Small intestine (tissue), 7 donors: ENCODE measurements at regions not wholly inside any gene's neighbourhood (a gene's known extent, or its start where the extent isn't known, plus 50 kb on each side); places are given as distances from the start of the nearest gene placed in this dataset.

Experiments
- DNase-seq, 2 donors: peaks; one replicate each; pipeline versions ENCODE4 v3.0.0 to v3.0.0-alpha.2; 2013
- FAIRE-seq: peaks from 2 replicates; lab custom pipeline; 2012; peaks lifted over from hg19 to GRCh38; lab: Jason Lieb, UNC
- H3K27ac ChIP-seq, 3 donors: one replicate each; pipeline ENCODE4 v1.5.1; 2013; ENCODE audit warnings: low read length in 2 of 3, mild to moderate bottlenecking in 2 of 3, control low read depth in 1 of 3, inconsistent platforms in 1 of 3, low read depth in 1 of 3, moderate library complexity in 1 of 3
- H3K27me3 ChIP-seq, 3 donors: one replicate each; pipeline ENCODE4 v1.6.1; 2013; ENCODE audit warnings: low read length in 3 of 3, inconsistent platforms in 1 of 3; ENCODE audit not compliant: control insufficient read depth in 3 of 3, insufficient read depth in 3 of 3
- H3K36me3 ChIP-seq, 3 donors: one replicate each; pipeline ENCODE4 v1.6.1; 2013; ENCODE audit warnings: low read length in 3 of 3, inconsistent platforms in 1 of 3, low read depth in 1 of 3, mild to moderate bottlenecking in 1 of 3, moderate library complexity in 1 of 3; ENCODE audit not compliant: control insufficient read depth in 3 of 3, insufficient read depth in 2 of 3
- H3K4me1 ChIP-seq, 3 donors: one replicate each; pipeline ENCODE4 v1.6.1; 2013; ENCODE audit warnings: low read length in 2 of 3, inconsistent platforms in 1 of 3, low read depth in 1 of 3, mild to moderate bottlenecking in 1 of 3, moderate library complexity in 1 of 3; ENCODE audit not compliant: control insufficient read depth in 3 of 3, insufficient read depth in 2 of 3
- H3K4me3 ChIP-seq, 3 donors: one replicate each; pipeline ENCODE4 v1.5.1; 2013; ENCODE audit warnings: low read length in 3 of 3, control low read depth in 1 of 3, inconsistent platforms in 1 of 3, low read depth in 1 of 3, mild to moderate bottlenecking in 1 of 3, moderate library complexity in 1 of 3
- H3K9me3 ChIP-seq, 2 donors: one replicate each; pipeline ENCODE4 v1.6.1; 2013; ENCODE audit warnings: low read depth in 1 of 2, low read length in 1 of 2; ENCODE audit not compliant: control insufficient read depth in 2 of 2, insufficient read depth in 1 of 2
- WGBS, 3 donors: extraction: QIAGEN DNeasy Blood & Tissue Kit; methylation state at CpG; one replicate each; pipeline ENCODE4 v1.1.7; 2013; 5-methylcytosine and 5-hydroxymethylcytosine counted together
- donor health status: healthy with polysubstance abuse.
- donor health status: control.
- donor health status: control.
- donor health status: Bipolar disorder and iron deficiency.
- donor health status: healthy.

GRCh38 chr4:54556587-54556986, 101.2 kb upstream of the KIT start:
- FAIRE-seq = no peak
- Histone ChIP-seq H3K27ac (peak overlapping the region in 1 of 3 donors; percentile 42), H3K36me3 (no peaks in the 10 kb centered on the region), H3K9me3 (no peaks in the 10 kb centered on the region), H3K4me1 (peaks cover 2 to 13% (median 9%) of the 10 kb centered on the region in 3 donors), H3K27me3 (peaks cover 0 to under 1% (median 0%) of the 10 kb centered on the region in 3 donors), H3K4me3 (no peak overlapping the region)
- DNase-seq = peak in 1 of 2 donors; percentile 84
- 13 to 62% (median 40%) methylated on average over 3 of the region's 3 CpGs for WGBS, 3 donors

GRCh38 chr4:54558889-54559677, 98.7 kb upstream of the KIT start:
- FAIRE-seq (no peak), DNase-seq (peak; percentile 86 to 92)
- 8 to 59% (median 39%) methylated on average over 2 of the region's 2 CpGs for WGBS, 3 donors
- Histone ChIP-seq H3K27me3 (peaks cover 0 to 5% (median 0%) of the 10 kb centered on the region in 3 donors), H3K4me1 (peaks cover 2 to 13% (median 9%) of the 10 kb centered on the region in 3 donors), H3K36me3 (no peaks in the 10 kb centered on the region), H3K9me3 (no peaks in the 10 kb centered on the region), H3K27ac (peak overlapping the region in 2 of 3 donors; percentile 5 to 62), H3K4me3 (no peak overlapping the region)

- no peak for FAIRE-seq
- Histone ChIP-seq H3K27me3 (peaks cover 0 to 5% (median 0%) of the 10 kb centered on the region in 3 donors), H3K36me3 (no peaks in the 10 kb centered on the region), H3K4me3 (no peak overlapping the region), H3K27ac (no peak overlapping the region), H3K4me1 (peaks cover 2 to 13% (median 9%) of the 10 kb centered on the region in 3 donors), H3K9me3 (no peaks in the 10 kb centered on the region)
- 57 to 93% (median 83%) methylated on average over 4 of the region's 4 CpGs for WGBS, 3 donors
- DNase-seq = no peak
Measured at GRCh38 chr4:54560513-54560912, 97.2 kb upstream of the KIT start.

GRCh38 chr4:54561940-54562339, 95.8 kb upstream of the KIT start:
- Histone ChIP-seq H3K4me3 (no peak overlapping the region), H3K27ac (no peak overlapping the region), H3K9me3 (no peaks in the 10 kb centered on the region), H3K36me3 (no peaks in the 10 kb centered on the region), H3K4me1 (peaks cover 2 to 13% (median 6%) of the 10 kb centered on the region in 3 donors), H3K27me3 (peaks cover 0 to 5% (median 0%) of the 10 kb centered on the region in 3 donors)
- FAIRE-seq = no peak
- no peak for DNase-seq
- 89 to 94% (median 90%) methylated on average over 5 of the region's 5 CpGs for WGBS, 3 donors

GRCh38 chr4:54566608-54567007, 91.1 kb upstream of the KIT start:
- H3K4me1 ChIP-seq = peaks cover 0 to 3% (median 0%) of the 10 kb centered on the region in 3 donors
- 12 to 44% (median 21%) methylated on average over 5 of the region's 5 CpGs for WGBS, 3 donors
- FAIRE-seq (no peak), DNase-seq (peak; percentile 26 to 60)
- H3K36me3 ChIP-seq = no peaks in the 10 kb centered on the region
- peaks cover 0 to 5% (median 0%) of the 10 kb centered on the region in 3 donors for H3K27me3 ChIP-seq
- H3K9me3 ChIP-seq = no peaks in the 10 kb centered on the region
- H3K4me3 ChIP-seq = no peak overlapping the region
- no peak overlapping the region for H3K27ac ChIP-seq

GRCh38 chr4:54567327-54567726, 90.4 kb upstream of the KIT start:
- Histone ChIP-seq H3K4me1 (peaks cover 0 to 3% (median 0%) of the 10 kb centered on the region in 3 donors), H3K4me3 (no peak overlapping the region), H3K36me3 (no peaks in the 10 kb centered on the region), H3K27me3 (no peaks in the 10 kb centered on the region), H3K9me3 (no peaks in the 10 kb centered on the region), H3K27ac (no peak overlapping the region)
- FAIRE-seq (no peak), DNase-seq (no peak)
- 80 to 90% (median 81%) methylated on average over 2 of the region's 2 CpGs for WGBS, 3 donors

- Histone ChIP-seq H3K36me3 (no peaks in the 10 kb centered on the region), H3K4me3 (no peak overlapping the region), H3K9me3 (no peaks in the 10 kb centered on the region), H3K4me1 (peaks cover 0 to 3% (median 0%) of the 10 kb centered on the region in 3 donors), H3K27ac (no peak overlapping the region), H3K27me3 (no peaks in the 10 kb centered on the region)
- FAIRE-seq = no peak
- WGBS, 3 donors = 30 to 35% (median 34%) methylated on average over 3 of the region's 3 CpGs
- DNase-seq = peak in 1 of 2 donors; percentile 51
Measured at GRCh38 chr4:54568184-54568583, 89.6 kb upstream of the KIT start.

- Histone ChIP-seq H3K36me3 (no peaks in the 10 kb centered on the region), H3K9me3 (no peaks in the 10 kb centered on the region), H3K27me3 (no peaks in the 10 kb centered on the region), H3K4me1 (peaks cover 0 to 3% (median 0%) of the 10 kb centered on the region in 3 donors), H3K27ac (no peak overlapping the region), H3K4me3 (no peak overlapping the region)
- FAIRE-seq = no peak
- DNase-seq = no peak
- WGBS, 3 donors = 62 to 76% (median 74%) methylated on average over 2 of the region's 2 CpGs
Measured at GRCh38 chr4:54570822-54571221, 86.9 kb upstream of the KIT start.
